Activated CD4-positive, alpha-beta memory T cell treated with anti-CD3 and anti-CD28 coated beads for 36 hours (primary cell): ENCODE measurements at regions not wholly inside any gene's neighbourhood (a gene's known extent, or its start where the extent isn't known, plus 50 kb on each side); places are given as distances from the start of the nearest gene placed in this dataset.
"Not testable (repeated sequence)": the region's sequence is repeated elsewhere in the genome, so short reads cannot be mapped to it uniquely, and the experiment has no call there.

ENCODE experiments used
- CTCF ChIA-PET: fragments of 350-600 bp; sonication (Branson Sonifier 250); formaldehyde crosslinking; loops from one replicate; lab custom pipeline; 2021; ENCODE audit warnings: antibody characterized with exemption, inconsistent platforms; lab: Charles Lee
- POLR2A ChIA-PET: fragments of 350-600 bp; sonication (Branson Sonifier 250); formaldehyde crosslinking; loops from one replicate; lab custom pipeline; 2021; ENCODE audit warnings: antibody characterized with exemption; lab: Charles Lee
- DNase-seq: peaks from one replicate; pipeline ENCODE4 v3.0.0-alpha.2; 2020
- H3K27ac Mint-ChIP-seq: one replicate; pipeline ENCODE4 v1.8.0; 2021; ENCODE audit warnings: mixed read lengths
- H3K27me3 Mint-ChIP-seq: one replicate; pipeline ENCODE4 v1.8.0; 2021; ENCODE audit warnings: mixed read lengths
- H3K36me3 Mint-ChIP-seq: one replicate; pipeline ENCODE4 v1.8.0; 2021; ENCODE audit warnings: mixed read lengths
- H3K4me1 Mint-ChIP-seq: one replicate; pipeline ENCODE4 v1.8.0; 2021; ENCODE audit warnings: low read depth, mixed read lengths
- H3K4me3 Mint-ChIP-seq: one replicate; pipeline ENCODE4 v1.8.0; 2021; ENCODE audit warnings: mild to moderate bottlenecking, mixed read lengths
- H3K9me3 Mint-ChIP-seq: one replicate; pipeline ENCODE4 v1.8.0; 2021; ENCODE audit warnings: mixed read lengths
- intact Hi-C: fragments of 100-400 bp; cut with micrococcal nuclease; formaldehyde crosslinking; loops from one replicate; pipeline ENCODE4 v1.15.1; 2023

DNA sequence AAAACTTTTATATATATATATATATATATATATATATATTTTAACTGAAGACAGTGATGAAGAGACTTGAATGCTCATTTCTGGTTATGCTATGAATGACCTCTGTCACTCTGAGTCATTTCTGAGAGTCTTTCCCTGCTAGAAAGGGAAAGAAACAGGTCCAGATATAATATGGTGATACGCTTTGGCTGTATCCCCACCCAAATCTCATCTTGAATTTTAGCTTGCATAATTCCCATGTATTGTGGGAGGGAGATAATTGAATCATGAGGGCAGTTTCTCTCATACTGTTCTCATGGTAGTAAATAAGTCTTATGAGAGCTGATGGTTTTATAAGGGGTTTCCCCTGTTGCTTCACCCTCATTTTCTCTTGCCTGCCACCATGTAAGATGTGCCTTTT, 254.1 kb upstream of the IGFBP7 start:
- Mint-ChIP-seq H3K36me3 (no peaks in the 10 kb centered on the region), H3K27ac (no peak overlapping the region), H3K4me1 (no peaks in the 10 kb centered on the region), H3K9me3 (peaks cover 2% of the 10 kb centered on the region), H3K4me3 (no peak overlapping the region), H3K27me3 (no peaks in the 10 kb centered on the region)
- intact Hi-C loops, result no loop called here
- ChIA-PET CTCF (no interaction called here), POLR2A (no interaction called here)
- DNase-seq, result no peak

- ChIA-PET POLR2A (no interaction called here), CTCF (interaction anchor here (0.6 kb wide), 1 partner anchor 965 kb away, joined by 3 read pairs; no protein-coding TSS in a partner anchor)
- no peak overlapping the region for H3K4me3 Mint-ChIP-seq
- H3K36me3 Mint-ChIP-seq, result no peaks in the 10 kb centered on the region
- no peak for DNase-seq
- intact Hi-C loops, result no loop called here
- H3K4me1 Mint-ChIP-seq, result no peaks in the 10 kb centered on the region
- peaks cover 2% of the 10 kb centered on the region for H3K9me3 Mint-ChIP-seq
- H3K27me3 Mint-ChIP-seq, result no peaks in the 10 kb centered on the region
- no peak overlapping the region for H3K27ac Mint-ChIP-seq
Observed at GRCh38 chr4:57363346-57363745, 253.2 kb upstream of the IGFBP7 start.

- intact Hi-C loops, result no loop called here
- DNase-seq, result no peak
- H3K4me3 Mint-ChIP-seq, result no peak overlapping the region
- H3K27me3 Mint-ChIP-seq, result no peaks in the 10 kb centered on the region
- no peaks in the 10 kb centered on the region for H3K36me3 Mint-ChIP-seq
- H3K27ac Mint-ChIP-seq, result no peak overlapping the region
- peaks cover 2% of the 10 kb centered on the region for H3K9me3 Mint-ChIP-seq
- ChIA-PET POLR2A (no interaction called here), CTCF (no interaction called here)
- no peaks in the 10 kb centered on the region for H3K4me1 Mint-ChIP-seq
Observed at GRCh38 chr4:57360681-57361080, 250.5 kb upstream of the IGFBP7 start.

GRCh38 chr4:57355101-57355665, 245.0 kb upstream of the IGFBP7 start:
- no peak overlapping the region for H3K4me3 Mint-ChIP-seq
- no peak overlapping the region for H3K27ac Mint-ChIP-seq
- H3K36me3 Mint-ChIP-seq, result no peaks in the 10 kb centered on the region
- H3K9me3 Mint-ChIP-seq, result no peaks in the 10 kb centered on the region
- ChIA-PET CTCF (no interaction called here), POLR2A (no interaction called here)
- H3K4me1 Mint-ChIP-seq, result no peaks in the 10 kb centered on the region
- intact Hi-C loops, result no loop called here
- no peaks in the 10 kb centered on the region for H3K27me3 Mint-ChIP-seq
- no peak for DNase-seq

GRCh38 chr4:57351731-57352130, 241.5 kb upstream of the IGFBP7 start:
- Mint-ChIP-seq H3K4me1 (no peaks in the 10 kb centered on the region), H3K27ac (no peak overlapping the region), H3K9me3 (no peaks in the 10 kb centered on the region), H3K4me3 (no peak overlapping the region), H3K36me3 (no peaks in the 10 kb centered on the region), H3K27me3 (no peaks in the 10 kb centered on the region)
- ChIA-PET POLR2A (no interaction called here), CTCF (no interaction called here)
- no peak for DNase-seq
- intact Hi-C loops, result no loop called here

DNA sequence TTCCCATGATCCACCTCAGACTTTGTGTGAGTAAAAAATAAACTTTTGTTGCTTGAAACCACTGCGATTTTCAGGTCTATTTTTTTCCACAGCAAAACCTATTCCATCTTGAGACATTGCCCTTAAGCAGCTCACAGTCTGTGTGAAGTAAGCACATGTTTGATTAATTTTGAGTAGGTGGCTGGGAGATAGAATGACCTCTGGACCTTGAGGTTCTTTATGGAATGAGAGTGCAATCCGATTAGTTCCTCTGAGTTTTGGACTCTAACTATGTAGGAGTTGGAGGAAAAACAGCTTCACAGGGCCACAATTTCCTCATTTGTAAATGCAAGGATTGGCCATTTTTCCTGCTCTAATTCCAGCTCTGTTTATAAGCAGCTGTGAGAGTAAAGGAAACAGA, 234.1 kb upstream of the IGFBP7 start:
- no peak for DNase-seq
- Mint-ChIP-seq H3K36me3 (no peaks in the 10 kb centered on the region), H3K27me3 (no peaks in the 10 kb centered on the region), H3K27ac (no peak overlapping the region), H3K4me1 (no peaks in the 10 kb centered on the region), H3K9me3 (peaks cover 3% of the 10 kb centered on the region), H3K4me3 (no peak overlapping the region)
- intact Hi-C loops, result no loop called here
- CTCF ChIA-PET, result no interaction called here
- POLR2A ChIA-PET, result interaction anchor here (0.7 kb wide), 1 partner anchor 12 kb away, joined by 3 read pairs; no protein-coding TSS in a partner anchor

DNA sequence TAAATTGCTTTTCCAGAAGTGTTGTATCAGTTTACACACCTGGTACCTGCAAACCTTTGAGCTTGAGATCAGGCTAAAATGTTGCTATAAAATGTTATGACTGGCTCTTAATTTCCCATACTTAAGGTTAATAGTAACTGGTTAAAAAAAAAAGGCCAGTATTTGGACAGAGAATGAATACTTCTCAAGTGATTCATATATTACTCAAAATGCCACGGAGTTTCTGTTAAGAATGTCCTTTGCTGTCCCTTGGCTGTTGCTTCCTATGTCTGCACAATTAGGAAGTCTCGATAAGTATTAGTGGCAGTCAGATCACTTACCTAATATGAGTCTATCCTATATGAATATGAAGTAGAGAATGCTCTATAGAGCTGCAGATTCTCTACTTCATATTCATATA, 232.2 kb upstream of the IGFBP7 start:
- POLR2A ChIA-PET, result no interaction called here
- intact Hi-C loops, result no loop called here
- Mint-ChIP-seq H3K4me1 (no peaks in the 10 kb centered on the region), H3K27ac (no peak overlapping the region), H3K4me3 (no peak overlapping the region), H3K9me3 (peaks cover 3% of the 10 kb centered on the region), H3K27me3 (no peaks in the 10 kb centered on the region), H3K36me3 (no peaks in the 10 kb centered on the region)
- CTCF ChIA-PET, result no interaction called here
- DNase-seq, result no peak

DNA sequence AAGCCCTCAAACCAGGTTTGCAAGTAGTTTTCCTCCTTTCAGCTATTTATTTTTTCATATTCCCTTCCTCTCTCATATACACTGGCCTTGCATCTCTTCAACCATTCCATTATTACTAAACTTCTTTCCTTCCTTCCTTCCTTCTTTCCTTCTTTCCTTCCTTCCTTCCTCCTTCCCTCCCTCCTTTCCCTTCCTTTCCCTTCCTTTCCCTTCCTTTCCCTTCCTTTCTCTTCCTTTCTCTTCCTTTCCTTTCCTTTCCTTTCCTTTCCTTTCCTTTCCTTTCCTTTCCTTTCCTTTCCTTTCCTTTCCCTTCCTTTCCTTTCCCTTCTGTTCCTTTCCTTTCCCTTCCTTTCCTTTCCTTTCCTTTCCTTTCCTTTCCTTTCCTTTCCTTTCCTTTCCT, 228.7 kb upstream of the IGFBP7 start:
- H3K36me3 Mint-ChIP-seq, H3K27me3 Mint-ChIP-seq, intact Hi-C loops, POLR2A ChIA-PET, DNase-seq, H3K9me3 Mint-ChIP-seq, H3K27ac Mint-ChIP-seq, H3K4me1 Mint-ChIP-seq, H3K4me3 Mint-ChIP-seq, CTCF ChIA-PET: not testable (repeated sequence)

DNA sequence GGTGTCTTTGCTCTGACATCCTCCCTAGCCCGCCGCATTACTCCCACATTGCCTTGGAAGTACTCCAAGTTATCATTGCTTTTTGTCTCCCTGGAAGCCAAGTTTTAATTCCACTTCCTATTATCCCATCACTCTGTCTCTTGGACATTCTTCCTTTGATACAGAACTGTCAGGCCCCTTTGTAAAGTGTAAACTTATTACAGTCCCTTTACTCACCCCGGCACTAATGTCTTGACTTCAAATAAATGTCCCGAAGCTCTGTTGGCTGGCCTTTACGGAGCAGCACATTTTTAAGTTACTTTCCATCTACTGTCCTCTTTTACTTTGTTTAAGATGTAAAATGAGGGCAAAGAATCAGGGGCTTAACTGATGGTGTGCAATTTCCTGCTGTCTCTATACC, 223.5 kb upstream of the IGFBP7 start:
- POLR2A ChIA-PET, result no interaction called here
- CTCF ChIA-PET, result no interaction called here
- no peaks in the 10 kb centered on the region for H3K4me1 Mint-ChIP-seq
- intact Hi-C loops, result no loop called here
- H3K27me3 Mint-ChIP-seq, result no peaks in the 10 kb centered on the region
- DNase-seq, result no peak
- H3K4me3 Mint-ChIP-seq, result no peak overlapping the region
- no peaks in the 10 kb centered on the region for H3K36me3 Mint-ChIP-seq
- no peaks in the 10 kb centered on the region for H3K9me3 Mint-ChIP-seq
- no peak overlapping the region for H3K27ac Mint-ChIP-seq

DNA sequence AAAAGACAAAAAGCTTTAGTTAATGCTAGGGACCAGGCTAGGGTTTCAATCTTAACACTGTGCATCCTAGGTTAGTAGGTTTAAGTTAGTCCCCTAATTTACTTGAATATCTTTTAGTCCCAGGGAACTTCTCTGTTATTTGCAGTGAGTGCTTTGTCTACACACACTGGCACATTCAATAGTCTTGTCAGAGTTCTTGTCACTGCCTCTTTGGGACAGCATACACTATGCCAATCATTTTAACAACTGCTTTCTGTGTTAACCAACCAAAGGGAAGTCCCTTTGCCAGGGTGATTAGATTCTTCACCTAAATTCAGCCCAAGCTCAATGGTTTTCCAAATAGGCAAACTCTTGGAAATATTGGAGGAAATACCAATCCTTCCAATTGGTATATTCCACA, 221.8 kb upstream of the IGFBP7 start:
- no peaks in the 10 kb centered on the region for H3K27me3 Mint-ChIP-seq
- H3K27ac Mint-ChIP-seq, result no peak overlapping the region
- intact Hi-C loops, result no loop called here
- CTCF ChIA-PET, result no interaction called here
- H3K4me1 Mint-ChIP-seq, result no peaks in the 10 kb centered on the region
- H3K36me3 Mint-ChIP-seq, result no peaks in the 10 kb centered on the region
- no peak for DNase-seq
- no peak overlapping the region for H3K4me3 Mint-ChIP-seq
- H3K9me3 Mint-ChIP-seq, result no peaks in the 10 kb centered on the region
- POLR2A ChIA-PET, result no interaction called here

GRCh38 chr4:57329279-57329678, 219.1 kb upstream of the IGFBP7 start:
- H3K4me1 Mint-ChIP-seq, result no peaks in the 10 kb centered on the region
- intact Hi-C loops, result no loop called here
- ChIA-PET CTCF (no interaction called here), POLR2A (no interaction called here)
- H3K27ac Mint-ChIP-seq, result no peak overlapping the region
- H3K4me3 Mint-ChIP-seq, result no peak overlapping the region
- DNase-seq, result no peak
- no peaks in the 10 kb centered on the region for H3K9me3 Mint-ChIP-seq
- H3K27me3 Mint-ChIP-seq, result no peaks in the 10 kb centered on the region
- H3K36me3 Mint-ChIP-seq, result no peaks in the 10 kb centered on the region

- intact Hi-C loops, result no loop called here
- no peaks in the 10 kb centered on the region for H3K27me3 Mint-ChIP-seq
- ChIA-PET CTCF (no interaction called here), POLR2A (no interaction called here)
- no peaks in the 10 kb centered on the region for H3K36me3 Mint-ChIP-seq
- no peak overlapping the region for H3K27ac Mint-ChIP-seq
- no peak for DNase-seq
- no peak overlapping the region for H3K4me3 Mint-ChIP-seq
- no peaks in the 10 kb centered on the region for H3K9me3 Mint-ChIP-seq
- no peaks in the 10 kb centered on the region for H3K4me1 Mint-ChIP-seq
Observed at GRCh38 chr4:57324673-57325307, 214.6 kb upstream of the IGFBP7 start.

DNA sequence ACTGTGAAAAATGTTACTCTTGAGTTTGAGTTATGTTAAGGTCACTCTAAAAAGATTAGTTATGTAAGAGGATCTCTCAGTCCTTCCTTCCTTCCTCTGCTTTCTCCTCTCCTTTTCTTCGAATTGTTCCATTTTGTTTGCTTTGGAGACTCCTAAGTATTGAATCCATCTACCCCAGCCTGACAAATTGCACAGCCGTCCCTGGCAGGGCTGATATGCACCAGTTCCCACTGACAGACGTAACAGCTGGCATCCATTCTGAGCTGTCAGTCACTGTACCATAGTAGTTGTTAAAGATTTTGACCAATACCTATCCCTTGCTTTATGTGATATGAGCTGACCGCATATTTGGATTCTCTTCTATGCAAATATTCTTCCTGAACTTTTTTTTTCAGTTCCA, 210.7 kb upstream of the IGFBP7 start:
- ChIA-PET CTCF (no interaction called here), POLR2A (no interaction called here)
- no peak for DNase-seq
- intact Hi-C loops, result no loop called here
- Mint-ChIP-seq H3K36me3 (no peaks in the 10 kb centered on the region), H3K4me1 (no peaks in the 10 kb centered on the region), H3K27me3 (no peaks in the 10 kb centered on the region), H3K4me3 (no peak overlapping the region), H3K9me3 (no peaks in the 10 kb centered on the region), H3K27ac (no peak overlapping the region)
